GM12878 (cell line): ENCODE measurements at regions not wholly inside any gene's neighbourhood (a gene's known extent, or its start where the extent isn't known, plus 50 kb on each side); places are given as distances from the start of the nearest gene placed in this dataset.

Experiments used
- ATAC-seq: fragments of 200-7000 bp; cut with Tn5 transposase; 3 replicates; pipeline ENCODE4 v1.9.1; 2020; ENCODE audit warnings: mild to moderate bottlenecking, moderate library complexity
- BruUV-seq: library from RNA; stranded (reverse); fragments of 400-500 nt; replicated peaks from 2 replicates; lab custom pipeline; 2021; lab: Mats Ljungman, UMichigan
- CTCF ChIA-PET: fragments of 300-600 bp; sonication (Branson Sonifier 250); formaldehyde crosslinking; extraction: SDS; loops from one replicate; lab custom pipeline; 2021; ENCODE audit warnings: inconsistent platforms; lab: Yijun Ruan, JAX
- POLR2A ChIA-PET: fragments of 350-600 bp; formaldehyde crosslinking; extraction: SDS; loops from one replicate; lab custom pipeline; 2021; ENCODE audit warnings: inconsistent platforms; lab: Charles Lee
- RAD21 ChIA-PET: fragments of 300-600 bp; sonication (Branson Sonifier 250); formaldehyde crosslinking; loops from one replicate; lab custom pipeline; 2023; ENCODE audit warnings: antibody characterized with exemption; ENCODE audit not compliant: unreplicated experiment; lab: Charles Lee
- SMC1A ChIA-PET: fragments of 300-600 bp; sonication (Branson Sonifier 250); formaldehyde crosslinking; loops from one replicate; lab custom pipeline; 2023; ENCODE audit not compliant: unreplicated experiment, uncharacterized antibody; lab: Charles Lee
- DNase-seq: peaks from one replicate; pipeline ENCODE4 v3.0.0-alpha.2; 2011; ENCODE audit warnings: low read depth, low spot score
- FAIRE-seq: peaks from 3 replicates; lab custom pipeline; 2011; peaks lifted over from hg19 to GRCh38; lab: Jason Lieb, UNC
- H2AFZ ChIP-seq: 2 replicates; pipeline ENCODE4 v1.6.0; 2011; ENCODE audit warnings: low read depth, low read length, control low read depth; ENCODE audit not compliant: control insufficient read depth
- H3K27ac ChIP-seq: 2 replicates; pipeline ENCODE4 v1.5.1; 2011; ENCODE audit warnings: control low read depth; ENCODE audit not compliant: control insufficient read depth, insufficient read depth
- H3K27me3 ChIP-seq, 2 experiments: replicated peaks in 1 of 2; 2 replicates each; pipeline versions ENCODE4 v1.6.0 to v1.6.1; 2011; ENCODE audit warnings: low read length in 1 of 2; ENCODE audit not compliant: control insufficient read depth in 2 of 2, insufficient read depth in 2 of 2
- H3K36me3 ChIP-seq, 2 experiments: 2 replicates each; pipeline ENCODE4 v1.5.1; 2011; ENCODE audit warnings: low read length in 1 of 2; ENCODE audit not compliant: control insufficient read depth in 2 of 2, insufficient read depth in 2 of 2
- H3K4me1 ChIP-seq: 2 replicates; pipeline ENCODE4 v1.6.1; 2011; ENCODE audit warnings: mild to moderate bottlenecking, low read length, moderate library complexity, mixed read lengths; ENCODE audit not compliant: control insufficient read depth, insufficient read depth
- H3K4me2 ChIP-seq: 2 replicates; pipeline ENCODE4 v1.6.0; 2011; ENCODE audit warnings: control low read depth; ENCODE audit not compliant: control insufficient read depth, insufficient read depth
- H3K4me3 ChIP-seq: fragments of 200-600 bp; sonication (generic); 2 replicates; pipeline ENCODE4 v1.5.1; 2016
- H3K79me2 ChIP-seq: 2 replicates; pipeline ENCODE4 v1.6.0; 2011; ENCODE audit warnings: low read length; ENCODE audit not compliant: control insufficient read depth, insufficient read depth
- H3K9ac ChIP-seq: 2 replicates; pipeline ENCODE4 v1.8.0; 2011; ENCODE audit warnings: low read length, control low read depth, mixed read lengths; ENCODE audit not compliant: control insufficient read depth, insufficient read depth
- H3K9me3 ChIP-seq: replicated peaks from 3 replicates; pipeline ENCODE4 v1.5.1; 2011; ENCODE audit warnings: mild to moderate bottlenecking, low read length; ENCODE audit not compliant: control insufficient read depth, insufficient read depth
- H4K20me1 ChIP-seq: 2 replicates; pipeline ENCODE4 v1.6.0; 2011; ENCODE audit not compliant: control insufficient read depth, insufficient read depth
- CHD1 ChIP-seq: IDR thresholded peaks from 2 replicates; pipeline ENCODE4 v1.6.1; 2012; ENCODE audit warnings: low read depth, low read length, improper control_type of control experiment
- FOS ChIP-seq: IDR thresholded peaks from 3 replicates; pipeline ENCODE4 v1.6.1; 2011; ENCODE audit warnings: borderline replicate concordance; ENCODE audit not compliant: insufficient read length; ENCODE audit errors: extremely low read depth
- FOXM1 ChIP-seq: IDR thresholded peaks from 2 replicates; pipeline ENCODE4 v1.6.1; 2012; ENCODE audit warnings: low read depth, mild to moderate bottlenecking, inconsistent platforms, low read length, moderate library complexity
- HDGF ChIP-seq: fragments of 450-650 bp; IDR thresholded peaks from 2 replicates; pipeline ENCODE4 v1.6.1; 2016; ENCODE audit warnings: antibody characterized with exemption
- JUNB ChIP-seq: IDR thresholded peaks from 2 replicates; pipeline ENCODE4 v1.6.1; 2016; ENCODE audit warnings: antibody characterized with exemption, mild to moderate bottlenecking
- MEF2B ChIP-seq: fragments of 450-650 bp; IDR thresholded peaks from 2 replicates; pipeline ENCODE4 v1.6.1; 2018; ENCODE audit warnings: mild to moderate bottlenecking, moderate library complexity; ENCODE audit not compliant: partially characterized antibody, poor library complexity, severe bottlenecking
- NFYB ChIP-seq: IDR thresholded peaks from 2 replicates; pipeline ENCODE4 v1.6.1; 2011; ENCODE audit warnings: low read depth, mild to moderate bottlenecking, low read length, improper control_type of control experiment, moderate library complexity; ENCODE audit not compliant: insufficient read depth
- NR2C1 ChIP-seq: fragments of 450-650 bp; IDR thresholded peaks from 2 replicates; pipeline ENCODE4 v1.6.1; 2017; ENCODE audit warnings: antibody characterized with exemption, mild to moderate bottlenecking, moderate library complexity
- PAX8 ChIP-seq: fragments of 450-650 bp; IDR thresholded peaks from 2 replicates; pipeline ENCODE4 v1.6.1; 2017; ENCODE audit warnings: mild to moderate bottlenecking, moderate library complexity
- POLR2AphosphoS2 ChIP-seq: IDR thresholded peaks from 2 replicates; pipeline ENCODE4 v1.6.1; 2011; ENCODE audit warnings: low read depth, mild to moderate bottlenecking, low read length, improper control_type of control experiment, moderate library complexity
- RAD21 ChIP-seq: IDR thresholded peaks from 2 replicates; pipeline ENCODE4 v1.6.1; 2011; ENCODE audit warnings: mild to moderate bottlenecking, low read depth, low read length, moderate library complexity; ENCODE audit not compliant: insufficient read depth
- RELA ChIP-seq: fragments of 450-650 bp; IDR thresholded peaks from 2 replicates; pipeline ENCODE4 v1.8.0; 2014; ENCODE audit warnings: borderline replicate concordance; ENCODE audit not compliant: partially characterized antibody
- RUNX3 ChIP-seq: IDR thresholded peaks from 2 replicates; pipeline ENCODE4 v1.6.1; 2012; ENCODE audit warnings: low read length, inconsistent platforms
- SIX5 ChIP-seq: IDR thresholded peaks from 2 replicates; pipeline ENCODE4 v1.6.1; 2011; ENCODE audit warnings: mild to moderate bottlenecking, low read depth, low read length, moderate library complexity; ENCODE audit not compliant: severe bottlenecking
- SP1 ChIP-seq: IDR thresholded peaks from one replicate; pipeline ENCODE4 v1.6.1; 2011; ENCODE audit warnings: low read depth, low read length
- TCF7 ChIP-seq: IDR thresholded peaks from 2 replicates; pipeline ENCODE4 v1.6.1; 2014; ENCODE audit warnings: antibody characterized with exemption, borderline replicate concordance
- ZNF217 ChIP-seq: fragments of 450-650 bp; IDR thresholded peaks from 2 replicates; pipeline ENCODE4 v1.6.1; 2017; ENCODE audit warnings: antibody characterized with exemption, mild to moderate bottlenecking
- in situ Hi-C: fragments of 300-500 bp; cut with MboI; formaldehyde crosslinking; loops from 9 replicates; pipeline ENCODE4 v1.14.3; 2018; ENCODE audit warnings: mixed read lengths
- intact Hi-C: fragments of 100-400 bp; cut with micrococcal nuclease; formaldehyde crosslinking; loops from one replicate; pipeline ENCODE4 v1.14.2; 2022; ENCODE audit not compliant: unreplicated experiment
- TF ChIP-seq, protein P1 (sequence below): IDR thresholded peaks from 2 replicates; pipeline ENCODE4 v1.6.1; 2012; ENCODE audit warnings: low read depth, low read length, improper control_type of control experiment
- TF ChIP-seq, protein P2 (sequence below): fragments of 450-650 bp; IDR thresholded peaks from 2 replicates; pipeline ENCODE4 v1.6.1; 2017; ENCODE audit warnings: antibody characterized with exemption, mild to moderate bottlenecking, moderate library complexity
- TF ChIP-seq, protein P3 (sequence below): fragments of 450-650 bp; IDR thresholded peaks from 2 replicates; pipeline ENCODE4 v1.6.1; 2016; ENCODE audit warnings: mild to moderate bottlenecking

DNA sequence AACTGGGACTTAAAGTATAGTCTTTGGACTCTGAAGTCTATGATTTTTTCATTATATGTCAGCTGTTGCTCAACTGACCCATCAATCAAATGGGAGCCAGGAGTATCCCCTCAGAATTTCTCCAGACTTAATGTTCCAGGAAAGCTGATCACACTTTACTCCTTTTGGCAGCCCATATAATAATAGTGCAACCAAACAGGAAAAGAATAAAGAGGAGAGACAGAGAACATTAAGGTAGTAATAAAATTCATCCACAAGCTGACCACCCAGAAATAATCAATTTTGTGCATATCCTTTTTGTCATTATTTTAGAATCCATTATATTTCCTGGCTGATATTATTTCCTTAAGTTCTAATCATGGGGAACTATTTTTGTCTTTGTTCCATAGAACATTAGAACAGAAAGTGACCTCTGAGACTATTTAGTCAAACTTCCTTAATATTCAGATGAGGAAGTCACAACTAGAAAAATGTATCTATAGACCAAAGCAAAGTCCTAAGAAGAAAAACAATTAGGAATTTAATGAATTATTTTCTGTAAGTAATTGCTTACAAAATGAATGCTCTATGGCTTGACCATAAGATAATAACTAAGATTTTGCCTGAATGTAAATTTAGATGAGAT is 238.1 kb upstream of the SEL1L start:
- ATAC-seq: no peak
- no peaks in the 10 kb centered on the region for H3K36me3 ChIP-seq
- no peaks in the 10 kb centered on the region for H3K27me3 ChIP-seq
- ChIA-PET SMC1A (no interaction called here), POLR2A (no interaction called here), CTCF (interaction anchor here (1.3 kb wide), 1 partner anchor 104 kb away, joined by 4 read pairs; no protein-coding TSS in a partner anchor), RAD21 (no interaction called here)
- H3K4me1 ChIP-seq: no peaks in the 10 kb centered on the region
- no peak overlapping the region for H3K4me2 ChIP-seq
- H2AFZ ChIP-seq: no peak overlapping the region
- TF ChIP-seq ZNF217 (no peak), RAD21 (no peak), PAX8 (no peak), MEF2B (no peak), NFYB (no peak), FOS (no peak), TCF7 (no peak), FOXM1 (no peak), POLR2AphosphoS2 (no peak), HDGF (no peak), JUNB (no peak), SIX5 (no peak), SP1 (no peak), CHD1 (no peak), RELA (no peak), NR2C1 (no peak), RUNX3 (no peak)
- TF ChIP-seq, protein P1, sequence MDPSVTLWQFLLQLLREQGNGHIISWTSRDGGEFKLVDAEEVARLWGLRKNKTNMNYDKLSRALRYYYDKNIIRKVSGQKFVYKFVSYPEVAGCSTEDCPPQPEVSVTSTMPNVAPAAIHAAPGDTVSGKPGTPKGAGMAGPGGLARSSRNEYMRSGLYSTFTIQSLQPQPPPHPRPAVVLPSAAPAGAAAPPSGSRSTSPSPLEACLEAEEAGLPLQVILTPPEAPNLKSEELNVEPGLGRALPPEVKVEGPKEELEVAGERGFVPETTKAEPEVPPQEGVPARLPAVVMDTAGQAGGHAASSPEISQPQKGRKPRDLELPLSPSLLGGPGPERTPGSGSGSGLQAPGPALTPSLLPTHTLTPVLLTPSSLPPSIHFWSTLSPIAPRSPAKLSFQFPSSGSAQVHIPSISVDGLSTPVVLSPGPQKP: no peak
- TF ChIP-seq, protein P2, sequence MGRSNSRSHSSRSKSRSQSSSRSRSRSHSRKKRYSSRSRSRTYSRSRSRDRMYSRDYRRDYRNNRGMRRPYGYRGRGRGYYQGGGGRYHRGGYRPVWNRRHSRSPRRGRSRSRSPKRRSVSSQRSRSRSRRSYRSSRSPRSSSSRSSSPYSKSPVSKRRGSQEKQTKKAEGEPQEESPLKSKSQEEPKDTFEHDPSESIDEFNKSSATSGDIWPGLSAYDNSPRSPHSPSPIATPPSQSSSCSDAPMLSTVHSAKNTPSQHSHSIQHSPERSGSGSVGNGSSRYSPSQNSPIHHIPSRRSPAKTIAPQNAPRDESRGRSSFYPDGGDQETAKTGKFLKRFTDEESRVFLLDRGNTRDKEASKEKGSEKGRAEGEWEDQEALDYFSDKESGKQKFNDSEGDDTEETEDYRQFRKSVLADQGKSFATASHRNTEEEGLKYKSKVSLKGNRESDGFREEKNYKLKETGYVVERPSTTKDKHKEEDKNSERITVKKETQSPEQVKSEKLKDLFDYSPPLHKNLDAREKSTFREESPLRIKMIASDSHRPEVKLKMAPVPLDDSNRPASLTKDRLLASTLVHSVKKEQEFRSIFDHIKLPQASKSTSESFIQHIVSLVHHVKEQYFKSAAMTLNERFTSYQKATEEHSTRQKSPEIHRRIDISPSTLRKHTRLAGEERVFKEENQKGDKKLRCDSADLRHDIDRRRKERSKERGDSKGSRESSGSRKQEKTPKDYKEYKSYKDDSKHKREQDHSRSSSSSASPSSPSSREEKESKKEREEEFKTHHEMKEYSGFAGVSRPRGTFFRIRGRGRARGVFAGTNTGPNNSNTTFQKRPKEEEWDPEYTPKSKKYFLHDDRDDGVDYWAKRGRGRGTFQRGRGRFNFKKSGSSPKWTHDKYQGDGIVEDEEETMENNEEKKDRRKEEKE: no peak
- TF ChIP-seq, protein P3, sequence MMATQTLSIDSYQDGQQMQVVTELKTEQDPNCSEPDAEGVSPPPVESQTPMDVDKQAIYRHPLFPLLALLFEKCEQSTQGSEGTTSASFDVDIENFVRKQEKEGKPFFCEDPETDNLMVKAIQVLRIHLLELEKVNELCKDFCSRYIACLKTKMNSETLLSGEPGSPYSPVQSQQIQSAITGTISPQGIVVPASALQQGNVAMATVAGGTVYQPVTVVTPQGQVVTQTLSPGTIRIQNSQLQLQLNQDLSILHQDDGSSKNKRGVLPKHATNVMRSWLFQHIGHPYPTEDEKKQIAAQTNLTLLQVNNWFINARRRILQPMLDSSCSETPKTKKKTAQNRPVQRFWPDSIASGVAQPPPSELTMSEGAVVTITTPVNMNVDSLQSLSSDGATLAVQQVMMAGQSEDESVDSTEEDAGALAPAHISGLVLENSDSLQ: no peak
- H3K4me3 ChIP-seq: no peak overlapping the region
- no peak for FAIRE-seq
- in situ Hi-C loops (no loop called here), intact Hi-C loops (no loop called here)
- H4K20me1 ChIP-seq: no peaks in the 10 kb centered on the region
- no peak overlapping the region for H3K9ac ChIP-seq
- no peak overlapping the region for H3K27ac ChIP-seq
- H3K79me2 ChIP-seq: no peaks in the 10 kb centered on the region
- DNase-seq: no peak
- no peaks in the 10 kb centered on the region for H3K9me3 ChIP-seq
- no TSS peak for BruUV-seq
